GM10248 (cell line): ENCODE measurements at regions not wholly inside any gene's neighbourhood (a gene's known extent, or its start where the extent isn't known, plus 50 kb on each side); places are given as distances from the start of the nearest gene placed in this dataset.

Experiments used
- CTCF ChIA-PET: fragments of 300-600 bp; sonication (Branson Sonifier 250); formaldehyde crosslinking; extraction: SDS; loops from one replicate; lab custom pipeline; 2021; ENCODE audit warnings: antibody characterized with exemption; lab: Yijun Ruan, JAX
- POLR2A ChIA-PET: fragments of 350-650 bp; sonication (Branson Sonifier 250); formaldehyde crosslinking; extraction: SDS; loops from one replicate; lab custom pipeline; 2020; ENCODE audit warnings: antibody characterized with exemption; lab: Yijun Ruan, JAX
- DNase-seq: peaks from one replicate; pipeline ENCODE4 v3.0.0; 2012; ENCODE audit errors: extremely low spot score
- TF ChIP-seq, protein P1 (sequence below): IDR thresholded peaks from 2 replicates; pipeline ENCODE4 v1.5.1; 2012; ENCODE audit warnings: mild to moderate bottlenecking, low read depth; ENCODE audit errors: extremely low read depth, missing control alignments, control extremely low read depth

DNA sequence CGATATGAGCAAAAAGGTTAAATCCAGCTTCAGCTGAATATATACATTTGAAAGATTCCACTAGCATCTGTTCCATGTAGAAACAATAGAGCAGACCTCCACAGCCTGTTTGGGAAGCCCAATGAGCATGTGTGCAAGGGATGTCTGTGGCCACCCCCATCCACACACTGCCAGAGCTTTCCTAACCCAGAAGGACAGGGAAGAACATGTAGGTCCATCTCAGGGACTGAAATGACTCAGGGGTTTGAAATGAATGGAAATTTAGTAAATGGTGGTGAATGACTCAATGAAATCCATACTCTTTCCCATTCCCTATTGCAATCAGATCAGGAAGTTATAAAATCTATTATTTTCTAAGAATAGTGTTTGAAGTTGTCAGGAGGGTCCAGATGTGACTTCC is 397.2 kb downstream of the DUSP10 start:
- TF ChIP-seq, protein P1, sequence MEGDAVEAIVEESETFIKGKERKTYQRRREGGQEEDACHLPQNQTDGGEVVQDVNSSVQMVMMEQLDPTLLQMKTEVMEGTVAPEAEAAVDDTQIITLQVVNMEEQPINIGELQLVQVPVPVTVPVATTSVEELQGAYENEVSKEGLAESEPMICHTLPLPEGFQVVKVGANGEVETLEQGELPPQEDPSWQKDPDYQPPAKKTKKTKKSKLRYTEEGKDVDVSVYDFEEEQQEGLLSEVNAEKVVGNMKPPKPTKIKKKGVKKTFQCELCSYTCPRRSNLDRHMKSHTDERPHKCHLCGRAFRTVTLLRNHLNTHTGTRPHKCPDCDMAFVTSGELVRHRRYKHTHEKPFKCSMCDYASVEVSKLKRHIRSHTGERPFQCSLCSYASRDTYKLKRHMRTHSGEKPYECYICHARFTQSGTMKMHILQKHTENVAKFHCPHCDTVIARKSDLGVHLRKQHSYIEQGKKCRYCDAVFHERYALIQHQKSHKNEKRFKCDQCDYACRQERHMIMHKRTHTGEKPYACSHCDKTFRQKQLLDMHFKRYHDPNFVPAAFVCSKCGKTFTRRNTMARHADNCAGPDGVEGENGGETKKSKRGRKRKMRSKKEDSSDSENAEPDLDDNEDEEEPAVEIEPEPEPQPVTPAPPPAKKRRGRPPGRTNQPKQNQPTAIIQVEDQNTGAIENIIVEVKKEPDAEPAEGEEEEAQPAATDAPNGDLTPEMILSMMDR = no peak
- ChIA-PET POLR2A (no interaction called here), CTCF (no interaction called here)
- no peak for DNase-seq

GRCh38 chr1:221347706-221348105 is 394.2 kb downstream of the DUSP10 start:
- no peak for DNase-seq
- ChIA-PET POLR2A (no interaction called here), CTCF (no interaction called here)
- TF ChIP-seq, protein P1 = no peak

- DNase-seq = no peak
- CTCF ChIA-PET = no interaction called here
- POLR2A ChIA-PET = no interaction called here
- TF ChIP-seq, protein P1 = no peak
Observed at GRCh38 chr1:221350091-221350490, 391.8 kb downstream of the DUSP10 start.

DNA sequence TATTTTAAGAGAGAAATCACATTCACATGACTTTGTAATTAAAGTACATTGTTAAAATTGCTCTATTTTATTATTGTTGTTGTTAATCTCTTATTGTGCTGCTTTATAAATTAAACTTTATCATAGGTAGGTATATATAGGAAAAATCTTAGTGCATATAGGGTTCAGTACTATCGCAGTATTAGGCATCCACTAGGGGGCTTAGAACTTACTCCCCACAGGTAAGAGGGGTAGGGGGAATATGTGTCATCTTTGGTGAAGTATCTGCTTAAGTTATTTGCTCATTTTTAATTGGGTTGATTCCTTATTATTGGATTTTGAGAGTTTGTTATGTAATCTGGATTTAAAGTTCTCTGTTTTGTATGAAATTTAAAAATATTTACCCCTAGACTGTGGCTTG is 385.2 kb downstream of the DUSP10 start:
- CTCF ChIA-PET = no interaction called here
- POLR2A ChIA-PET = no interaction called here
- DNase-seq = no peak
- TF ChIP-seq, protein P1 = no peak

- no peak for DNase-seq
- TF ChIP-seq, protein P1 = no peak
- CTCF ChIA-PET = interaction anchor here (0.6 to 1.6 kb wide), 4 partner anchors 8 to 74 kb away, joined by 3 read pairs; no protein-coding TSS in a partner anchor
- POLR2A ChIA-PET = no interaction called here
Observed at GRCh38 chr1:221363039-221363438, 378.9 kb downstream of the DUSP10 start.

- DNase-seq = no peak
- ChIA-PET POLR2A (no interaction called here), CTCF (no interaction called here)
- TF ChIP-seq, protein P1 = no peak
Observed at GRCh38 chr1:221366495-221367110, 375.3 kb downstream of the DUSP10 start.
